HepG2 (cell line): ENCODE measurements at regions not wholly inside any gene's neighbourhood (a gene's known extent, or its start where the extent isn't known, plus 50 kb on each side); places are given as distances from the start of the nearest gene placed in this dataset.

Experiments used
- EZH2 ChIP-seq: conservative IDR thresholded peaks from 2 replicates; pipeline ENCODE4 v1.6.1; 2012; ENCODE audit warnings: mild to moderate bottlenecking, low read depth, low read length, moderate library complexity
- PRPF4 ChIP-seq: fragments of 200-400 bp; formaldehyde crosslinking; IDR thresholded peaks from 2 replicates; pipeline ENCODE4 v1.6.1; 2016; ENCODE audit warnings: low read length, low read depth; ENCODE audit not compliant: poor library complexity, severe bottlenecking
- RCOR2 ChIP-seq: IDR thresholded peaks from 2 replicates; pipeline ENCODE4 v1.6.1; 2016; ENCODE audit warnings: missing biosample characterization, missing genetic modification reagents
- TF ChIP-seq, protein P1 (sequence below): IDR thresholded peaks from 2 replicates; pipeline ENCODE4 v1.6.1; 2016

- TF ChIP-seq EZH2 (no peak), PRPF4 (no peak), RCOR2 (no peak)
- TF ChIP-seq, protein P1, sequence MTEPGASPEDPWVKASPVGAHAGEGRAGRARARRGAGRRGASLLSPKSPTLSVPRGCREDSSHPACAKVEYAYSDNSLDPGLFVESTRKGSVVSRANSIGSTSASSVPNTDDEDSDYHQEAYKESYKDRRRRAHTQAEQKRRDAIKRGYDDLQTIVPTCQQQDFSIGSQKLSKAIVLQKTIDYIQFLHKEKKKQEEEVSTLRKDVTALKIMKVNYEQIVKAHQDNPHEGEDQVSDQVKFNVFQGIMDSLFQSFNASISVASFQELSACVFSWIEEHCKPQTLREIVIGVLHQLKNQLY (CRISPR knock-in tag) = no peak
Observed at GRCh38 chr4:71130827-71131603, 137.6 kb downstream of the DCK start.
